Liver (tissue), 8 donors: ENCODE measurements at regions not wholly inside any gene's neighbourhood (a gene's known extent, or its start where the extent isn't known, plus 50 kb on each side); places are given as distances from the start of the nearest gene placed in this dataset.

Experiments
- DNase-seq: peaks from one replicate; pipeline ENCODE4 v3.0.0-alpha.2; 2017; ENCODE audit warnings: low spot score
- H3K27ac ChIP-seq, 2 donors: one replicate each; pipeline ENCODE4 v1.7.0; 2013; ENCODE audit warnings: inconsistent platforms in 2 of 2, low read length in 2 of 2, control low read depth in 1 of 2, low read depth in 1 of 2, mild to moderate bottlenecking in 1 of 2
- H3K27me3 ChIP-seq, 4 donors: one replicate each; pipeline versions ENCODE4 v1.6.1 to v1.7.0; 2013; ENCODE audit warnings: low read length in 3 of 4, inconsistent platforms in 1 of 4, mild to moderate bottlenecking in 1 of 4, moderate library complexity in 1 of 4; ENCODE audit not compliant: control insufficient read depth in 4 of 4, insufficient read depth in 4 of 4
- H3K36me3 ChIP-seq, 4 donors: one replicate each; pipeline versions ENCODE4 v1.6.1 to v1.7.0; 2013; ENCODE audit warnings: low read length in 3 of 4, mild to moderate bottlenecking in 3 of 4, low read depth in 1 of 4, moderate library complexity in 1 of 4; ENCODE audit not compliant: control insufficient read depth in 4 of 4, insufficient read depth in 3 of 4
- H3K4me1 ChIP-seq, 4 donors: one replicate each; pipeline versions ENCODE4 v1.6.1 to v1.7.0; 2013; ENCODE audit warnings: low read length in 3 of 4, mild to moderate bottlenecking in 3 of 4, moderate library complexity in 1 of 4; ENCODE audit not compliant: control insufficient read depth in 4 of 4, insufficient read depth in 4 of 4
- H3K4me3 ChIP-seq, 3 donors: one replicate each; pipeline versions ENCODE4 v1.6.1 to v1.7.0; 2013; ENCODE audit warnings: low read length in 3 of 3, control low read depth in 1 of 3, low read depth in 1 of 3, mild to moderate bottlenecking in 1 of 3
- H3K9ac ChIP-seq, 2 donors: one replicate each; pipeline ENCODE4 v1.7.0; 2013; ENCODE audit warnings: low read length in 2 of 2, mild to moderate bottlenecking in 2 of 2, moderate library complexity in 2 of 2, control low read depth in 1 of 2, low read depth in 1 of 2
- H3K9me3 ChIP-seq, 4 donors: one replicate each; pipeline versions ENCODE4 v1.6.1 to v1.7.0; 2013; ENCODE audit warnings: low read length in 3 of 4; ENCODE audit not compliant: control insufficient read depth in 4 of 4
- EGR1 ChIP-seq, 2 donors: IDR thresholded peaks; 2 replicates each; pipeline ENCODE4 v1.6.1; 2016 to 2018; ENCODE audit warnings: antibody characterized with exemption in 2 of 2, low read depth in 2 of 2
- FOXA1 ChIP-seq: IDR thresholded peaks from 2 replicates; pipeline ENCODE4 v1.6.1; 2016; ENCODE audit warnings: antibody characterized with exemption
- FOXA2 ChIP-seq: IDR thresholded peaks from 2 replicates; pipeline ENCODE4 v1.6.1; 2016; ENCODE audit warnings: antibody characterized with exemption
- GABPA ChIP-seq, 2 donors: IDR thresholded peaks in 1 of 2; conservative IDR thresholded peaks in 1 of 2; 2 replicates each; pipeline ENCODE4 v1.6.1; 2016; ENCODE audit warnings: antibody characterized with exemption in 2 of 2, mild to moderate bottlenecking in 1 of 2, moderate library complexity in 1 of 2
- HNF4A ChIP-seq, 2 donors: conservative IDR thresholded peaks; 2 replicates each; pipeline ENCODE4 v1.6.1; 2016; ENCODE audit warnings: antibody characterized with exemption in 2 of 2, mild to moderate bottlenecking in 2 of 2
- HNF4G ChIP-seq: IDR thresholded peaks from 2 replicates; pipeline ENCODE4 v1.6.1; 2016; ENCODE audit warnings: antibody characterized with exemption
- JUND ChIP-seq, 2 donors: IDR thresholded peaks; 2 replicates each; pipeline ENCODE4 v1.6.1; 2016; ENCODE audit warnings: antibody characterized with exemption in 2 of 2
- NR2F2 ChIP-seq: IDR thresholded peaks from 2 replicates; pipeline ENCODE4 v1.6.1; 2016; ENCODE audit warnings: antibody characterized with exemption
- RAD21 ChIP-seq, 2 donors: IDR thresholded peaks; 2 replicates each; pipeline ENCODE4 v1.6.1; 2016; ENCODE audit warnings: antibody characterized with exemption in 2 of 2, mild to moderate bottlenecking in 2 of 2
- SP1 ChIP-seq: IDR thresholded peaks from 2 replicates; pipeline ENCODE4 v1.6.1; 2018; ENCODE audit warnings: antibody characterized with exemption, mild to moderate bottlenecking
- TAF1 ChIP-seq: conservative IDR thresholded peaks from 2 replicates; pipeline ENCODE4 v1.6.1; 2016; ENCODE audit warnings: antibody characterized with exemption, mild to moderate bottlenecking
- YY1 ChIP-seq: IDR thresholded peaks from 2 replicates; pipeline ENCODE4 v1.6.1; 2016; ENCODE audit warnings: antibody characterized with exemption, mild to moderate bottlenecking
- WGBS: extraction: QIAGEN DNeasy Blood & Tissue Kit; methylation state at CpG from one replicate; pipeline ENCODE4 v1.1.7; 2013; 5-methylcytosine and 5-hydroxymethylcytosine counted together
- TF ChIP-seq, protein P1 (sequence below): IDR thresholded peaks from 2 replicates; pipeline ENCODE4 v1.6.1; 2016; ENCODE audit warnings: antibody characterized with exemption, mild to moderate bottlenecking
- TF ChIP-seq, protein P2 (sequence below): fragments of 150-350 bp; IDR thresholded peaks from 2 replicates; pipeline ENCODE4 v1.5.1; 2017; ENCODE audit warnings: improper control_type of control experiment, low read depth, low read length; ENCODE audit not compliant: missing input control
- TF ChIP-seq, protein P3 (sequence below): IDR thresholded peaks from 2 replicates; pipeline ENCODE4 v1.6.1; 2016; ENCODE audit warnings: antibody characterized with exemption
- TF ChIP-seq, protein P4 (sequence below): IDR thresholded peaks from 2 replicates; pipeline ENCODE4 v1.6.1; 2016; ENCODE audit warnings: antibody characterized with exemption
- TF ChIP-seq, protein P5 (sequence below): IDR thresholded peaks from 2 replicates; pipeline ENCODE4 v1.6.1; 2016; ENCODE audit warnings: antibody characterized with exemption
- donor health status: healthy.
- donor health status: healthy.
- donor health status: healthy.
- donor health status: healthy.
- donor health status: healthy.

DNA sequence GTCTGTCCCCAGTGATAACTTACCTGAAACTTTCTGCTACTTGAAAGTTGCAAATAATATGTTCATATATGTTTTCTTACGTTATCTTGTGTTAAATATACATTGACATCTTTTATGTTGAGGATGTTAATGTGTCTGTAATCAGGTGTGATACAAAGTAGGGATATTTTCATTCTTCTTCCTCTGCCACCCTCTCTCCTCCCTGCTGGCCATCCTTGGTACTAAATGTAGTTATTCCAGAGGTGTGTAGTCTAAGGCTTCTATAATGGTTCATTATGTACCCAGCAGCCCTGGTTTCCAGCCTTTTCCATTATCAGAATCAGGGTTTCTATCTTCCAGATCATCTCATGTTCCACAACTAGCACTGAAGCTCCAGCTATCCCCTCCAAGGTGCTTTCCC, 606.7 kb upstream of the KLHL1 start:
- 62% methylated on average over 1 of the region's 1 CpG for WGBS
- Histone ChIP-seq H3K4me1 (no peaks in the 10 kb centered on the region), H3K4me3 (no peak overlapping the region), H3K9ac (no peak overlapping the region), H3K9me3 (no peaks in the 10 kb centered on the region), H3K27ac (no peak overlapping the region), H3K27me3 (no peaks in the 10 kb centered on the region), H3K36me3 (no peaks in the 10 kb centered on the region)
- TF ChIP-seq, protein P1, sequence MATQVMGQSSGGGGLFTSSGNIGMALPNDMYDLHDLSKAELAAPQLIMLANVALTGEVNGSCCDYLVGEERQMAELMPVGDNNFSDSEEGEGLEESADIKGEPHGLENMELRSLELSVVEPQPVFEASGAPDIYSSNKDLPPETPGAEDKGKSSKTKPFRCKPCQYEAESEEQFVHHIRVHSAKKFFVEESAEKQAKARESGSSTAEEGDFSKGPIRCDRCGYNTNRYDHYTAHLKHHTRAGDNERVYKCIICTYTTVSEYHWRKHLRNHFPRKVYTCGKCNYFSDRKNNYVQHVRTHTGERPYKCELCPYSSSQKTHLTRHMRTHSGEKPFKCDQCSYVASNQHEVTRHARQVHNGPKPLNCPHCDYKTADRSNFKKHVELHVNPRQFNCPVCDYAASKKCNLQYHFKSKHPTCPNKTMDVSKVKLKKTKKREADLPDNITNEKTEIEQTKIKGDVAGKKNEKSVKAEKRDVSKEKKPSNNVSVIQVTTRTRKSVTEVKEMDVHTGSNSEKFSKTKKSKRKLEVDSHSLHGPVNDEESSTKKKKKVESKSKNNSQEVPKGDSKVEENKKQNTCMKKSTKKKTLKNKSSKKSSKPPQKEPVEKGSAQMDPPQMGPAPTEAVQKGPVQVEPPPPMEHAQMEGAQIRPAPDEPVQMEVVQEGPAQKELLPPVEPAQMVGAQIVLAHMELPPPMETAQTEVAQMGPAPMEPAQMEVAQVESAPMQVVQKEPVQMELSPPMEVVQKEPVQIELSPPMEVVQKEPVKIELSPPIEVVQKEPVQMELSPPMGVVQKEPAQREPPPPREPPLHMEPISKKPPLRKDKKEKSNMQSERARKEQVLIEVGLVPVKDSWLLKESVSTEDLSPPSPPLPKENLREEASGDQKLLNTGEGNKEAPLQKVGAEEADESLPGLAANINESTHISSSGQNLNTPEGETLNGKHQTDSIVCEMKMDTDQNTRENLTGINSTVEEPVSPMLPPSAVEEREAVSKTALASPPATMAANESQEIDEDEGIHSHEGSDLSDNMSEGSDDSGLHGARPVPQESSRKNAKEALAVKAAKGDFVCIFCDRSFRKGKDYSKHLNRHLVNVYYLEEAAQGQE, result no peak
- TF ChIP-seq GABPA (IDR thresholded peaks at IDR 0.05 in 1 of 2, conservative IDR thresholded peaks at IDR 0.05 in 1 of 2), result no peak
- no peak for TF ChIP-seq SP1
- no peak for TF ChIP-seq FOXA1
- TF ChIP-seq, protein P2, sequence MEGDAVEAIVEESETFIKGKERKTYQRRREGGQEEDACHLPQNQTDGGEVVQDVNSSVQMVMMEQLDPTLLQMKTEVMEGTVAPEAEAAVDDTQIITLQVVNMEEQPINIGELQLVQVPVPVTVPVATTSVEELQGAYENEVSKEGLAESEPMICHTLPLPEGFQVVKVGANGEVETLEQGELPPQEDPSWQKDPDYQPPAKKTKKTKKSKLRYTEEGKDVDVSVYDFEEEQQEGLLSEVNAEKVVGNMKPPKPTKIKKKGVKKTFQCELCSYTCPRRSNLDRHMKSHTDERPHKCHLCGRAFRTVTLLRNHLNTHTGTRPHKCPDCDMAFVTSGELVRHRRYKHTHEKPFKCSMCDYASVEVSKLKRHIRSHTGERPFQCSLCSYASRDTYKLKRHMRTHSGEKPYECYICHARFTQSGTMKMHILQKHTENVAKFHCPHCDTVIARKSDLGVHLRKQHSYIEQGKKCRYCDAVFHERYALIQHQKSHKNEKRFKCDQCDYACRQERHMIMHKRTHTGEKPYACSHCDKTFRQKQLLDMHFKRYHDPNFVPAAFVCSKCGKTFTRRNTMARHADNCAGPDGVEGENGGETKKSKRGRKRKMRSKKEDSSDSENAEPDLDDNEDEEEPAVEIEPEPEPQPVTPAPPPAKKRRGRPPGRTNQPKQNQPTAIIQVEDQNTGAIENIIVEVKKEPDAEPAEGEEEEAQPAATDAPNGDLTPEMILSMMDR, result no peak
- TF ChIP-seq, protein P3, sequence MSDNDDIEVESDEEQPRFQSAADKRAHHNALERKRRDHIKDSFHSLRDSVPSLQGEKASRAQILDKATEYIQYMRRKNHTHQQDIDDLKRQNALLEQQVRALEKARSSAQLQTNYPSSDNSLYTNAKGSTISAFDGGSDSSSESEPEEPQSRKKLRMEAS, result no peak
- TF ChIP-seq EGR1 (IDR thresholded peaks at IDR 0.05; ENCODE audit: low read depth in 2 of 2), result no peak
- TF ChIP-seq YY1, result no peak
- TF ChIP-seq, protein P4, sequence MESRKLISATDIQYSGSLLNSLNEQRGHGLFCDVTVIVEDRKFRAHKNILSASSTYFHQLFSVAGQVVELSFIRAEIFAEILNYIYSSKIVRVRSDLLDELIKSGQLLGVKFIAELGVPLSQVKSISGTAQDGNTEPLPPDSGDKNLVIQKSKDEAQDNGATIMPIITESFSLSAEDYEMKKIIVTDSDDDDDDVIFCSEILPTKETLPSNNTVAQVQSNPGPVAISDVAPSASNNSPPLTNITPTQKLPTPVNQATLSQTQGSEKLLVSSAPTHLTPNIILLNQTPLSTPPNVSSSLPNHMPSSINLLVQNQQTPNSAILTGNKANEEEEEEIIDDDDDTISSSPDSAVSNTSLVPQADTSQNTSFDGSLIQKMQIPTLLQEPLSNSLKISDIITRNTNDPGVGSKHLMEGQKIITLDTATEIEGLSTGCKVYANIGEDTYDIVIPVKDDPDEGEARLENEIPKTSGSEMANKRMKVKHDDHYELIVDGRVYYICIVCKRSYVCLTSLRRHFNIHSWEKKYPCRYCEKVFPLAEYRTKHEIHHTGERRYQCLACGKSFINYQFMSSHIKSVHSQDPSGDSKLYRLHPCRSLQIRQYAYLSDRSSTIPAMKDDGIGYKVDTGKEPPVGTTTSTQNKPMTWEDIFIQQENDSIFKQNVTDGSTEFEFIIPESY, result no peak
- no peak for TF ChIP-seq FOXA2
- TF ChIP-seq HNF4A (conservative IDR thresholded peaks at IDR 0.05), result no peak
- TF ChIP-seq RAD21 (IDR thresholded peaks at IDR 0.05), result no peak
- no peak for TF ChIP-seq NR2F2
- TF ChIP-seq, protein P5, sequence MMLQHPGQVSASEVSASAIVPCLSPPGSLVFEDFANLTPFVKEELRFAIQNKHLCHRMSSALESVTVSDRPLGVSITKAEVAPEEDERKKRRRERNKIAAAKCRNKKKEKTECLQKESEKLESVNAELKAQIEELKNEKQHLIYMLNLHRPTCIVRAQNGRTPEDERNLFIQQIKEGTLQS, result no peak
- no peak for TF ChIP-seq JUND (IDR thresholded peaks at IDR 0.05)
- no peak for TF ChIP-seq HNF4G
- TF ChIP-seq TAF1, result no peak
- DNase-seq, result no peak

DNA sequence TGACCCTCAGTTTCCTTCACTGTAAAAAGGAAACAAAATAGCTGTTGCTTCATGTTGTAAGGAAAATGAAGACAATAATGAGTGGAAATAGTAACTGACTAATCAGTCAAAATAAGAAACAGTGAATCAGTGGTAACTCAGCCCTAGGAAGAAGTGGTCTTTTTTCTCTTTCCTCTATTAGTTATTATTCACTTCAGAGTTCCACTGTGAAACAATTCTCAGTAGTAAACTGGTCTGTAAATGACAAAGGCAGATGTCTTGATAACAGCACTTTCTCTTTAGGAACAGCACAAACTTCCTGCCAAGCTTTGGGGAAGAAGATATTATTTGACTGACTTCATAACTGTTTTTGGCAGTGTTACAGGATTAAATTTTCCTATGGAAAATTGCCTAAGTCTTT, 600.5 kb upstream of the KLHL1 start:
- Histone ChIP-seq H3K36me3 (no peaks in the 10 kb centered on the region), H3K27ac (no peak overlapping the region), H3K4me1 (no peaks in the 10 kb centered on the region), H3K4me3 (no peak overlapping the region), H3K9ac (no peak overlapping the region), H3K9me3 (no peaks in the 10 kb centered on the region), H3K27me3 (peaks cover 0 to under 1% (median 0%) of the 10 kb centered on the region in 4 donors)
- DNase-seq, result no peak
- TF ChIP-seq TAF1 (no peak), JUND (IDR thresholded peaks at IDR 0.05) (no peak), GABPA (IDR thresholded peaks at IDR 0.05 in 1 of 2, conservative IDR thresholded peaks at IDR 0.05 in 1 of 2) (no peak), HNF4G (no peak), RAD21 (IDR thresholded peaks at IDR 0.05) (no peak), EGR1 (IDR thresholded peaks at IDR 0.05; ENCODE audit: low read depth in 2 of 2) (no peak), YY1 (no peak), HNF4A (conservative IDR thresholded peaks at IDR 0.05) (no peak), FOXA1 (no peak)
- TF ChIP-seq, protein P2, result no peak
- TF ChIP-seq, protein P4, result no peak
